Astrocyte (in vitro differentiated cells and primary cell): ENCODE measurements at regions not wholly inside any gene's neighbourhood (a gene's known extent, or its start where the extent isn't known, plus 50 kb on each side); places are given as distances from the start of the nearest gene placed in this dataset.

Experiments used
- DNase-seq: peaks from one replicate; pipeline ENCODE4 v3.0.0-alpha.2; 2010; ENCODE audit warnings: low read depth
- FAIRE-seq: peaks from 2 replicates; lab custom pipeline; 2011; peaks lifted over from hg19 to GRCh38; lab: Jason Lieb, UNC
- H2AFZ ChIP-seq: 2 replicates; pipeline ENCODE4 v1.6.0; 2012; ENCODE audit warnings: low read depth, low read length, inconsistent platforms
- H3K27ac ChIP-seq: 2 replicates; pipeline ENCODE4 v1.5.1; 2011; ENCODE audit warnings: low read depth, low read length, inconsistent platforms
- H3K27me3 ChIP-seq: 2 replicates; pipeline ENCODE4 v1.6.0; 2011; ENCODE audit warnings: low read length, inconsistent platforms; ENCODE audit not compliant: insufficient read depth
- H3K36me3 ChIP-seq: 2 replicates; pipeline ENCODE4 v1.5.1; 2011; ENCODE audit warnings: low read length, inconsistent platforms; ENCODE audit not compliant: insufficient read depth
- H3K4me1 ChIP-seq: 2 replicates; pipeline ENCODE4 v1.5.1; 2011; ENCODE audit warnings: low read length, inconsistent platforms; ENCODE audit not compliant: insufficient read depth
- H3K4me2 ChIP-seq: 2 replicates; pipeline ENCODE4 v1.6.0; 2012; ENCODE audit warnings: low read length, inconsistent platforms
- H3K4me3 ChIP-seq: 2 replicates; pipeline ENCODE4 v1.5.1; 2011; ENCODE audit warnings: low read depth, mild to moderate bottlenecking, low read length, inconsistent platforms; ENCODE audit not compliant: insufficient read depth
- H3K79me2 ChIP-seq: 2 replicates; pipeline ENCODE4 v1.6.0; 2012; ENCODE audit warnings: mild to moderate bottlenecking, low read length, inconsistent platforms; ENCODE audit not compliant: insufficient read depth
- H3K9ac ChIP-seq: 2 replicates; pipeline ENCODE4 v1.6.0; 2012; ENCODE audit warnings: mild to moderate bottlenecking, low read length, inconsistent platforms
- H3K9me3 ChIP-seq: 2 replicates; pipeline ENCODE4 v1.5.1; 2012; ENCODE audit warnings: low read depth, mild to moderate bottlenecking, low read length, inconsistent platforms; ENCODE audit not compliant: insufficient read depth
- H4K20me1 ChIP-seq: 2 replicates; pipeline ENCODE4 v1.6.0; 2012; ENCODE audit warnings: low read length, inconsistent platforms; ENCODE audit not compliant: insufficient read depth
- H3K27ac Mint-ChIP-seq: one replicate; pipeline ENCODE4 v1.8.0; 2021; ENCODE audit warnings: mild to moderate bottlenecking, mixed read lengths; ENCODE audit not compliant: unreplicated experiment
- H3K27me3 Mint-ChIP-seq: one replicate; pipeline ENCODE4 v1.8.0; 2021; ENCODE audit warnings: low read depth, mixed read lengths; ENCODE audit not compliant: unreplicated experiment
- H3K36me3 Mint-ChIP-seq: one replicate; pipeline ENCODE4 v1.8.0; 2021; ENCODE audit warnings: low read depth, mixed read lengths; ENCODE audit not compliant: unreplicated experiment
- H3K4me1 Mint-ChIP-seq: one replicate; pipeline ENCODE4 v1.8.0; 2021; ENCODE audit warnings: low read depth, mixed read lengths; ENCODE audit not compliant: unreplicated experiment
- H3K4me3 Mint-ChIP-seq: one replicate; pipeline ENCODE4 v1.8.0; 2021; ENCODE audit warnings: mild to moderate bottlenecking, moderate library complexity, mixed read lengths; ENCODE audit not compliant: unreplicated experiment
- H3K9me3 Mint-ChIP-seq: one replicate; pipeline ENCODE4 v1.8.0; 2021; ENCODE audit warnings: mild to moderate bottlenecking, mixed read lengths; ENCODE audit not compliant: unreplicated experiment
- EZH2 ChIP-seq: IDR thresholded peaks from 2 replicates; pipeline ENCODE4 v1.6.1; 2012; ENCODE audit warnings: mild to moderate bottlenecking, low read length, inconsistent platforms; ENCODE audit not compliant: insufficient read depth
- TF ChIP-seq, protein P1 (sequence below): IDR thresholded peaks from 2 replicates; pipeline ENCODE4 v1.5.1; 2011; ENCODE audit warnings: low read depth, mild to moderate bottlenecking, inconsistent platforms, low read length, moderate library complexity; ENCODE audit not compliant: insufficient read depth

DNA sequence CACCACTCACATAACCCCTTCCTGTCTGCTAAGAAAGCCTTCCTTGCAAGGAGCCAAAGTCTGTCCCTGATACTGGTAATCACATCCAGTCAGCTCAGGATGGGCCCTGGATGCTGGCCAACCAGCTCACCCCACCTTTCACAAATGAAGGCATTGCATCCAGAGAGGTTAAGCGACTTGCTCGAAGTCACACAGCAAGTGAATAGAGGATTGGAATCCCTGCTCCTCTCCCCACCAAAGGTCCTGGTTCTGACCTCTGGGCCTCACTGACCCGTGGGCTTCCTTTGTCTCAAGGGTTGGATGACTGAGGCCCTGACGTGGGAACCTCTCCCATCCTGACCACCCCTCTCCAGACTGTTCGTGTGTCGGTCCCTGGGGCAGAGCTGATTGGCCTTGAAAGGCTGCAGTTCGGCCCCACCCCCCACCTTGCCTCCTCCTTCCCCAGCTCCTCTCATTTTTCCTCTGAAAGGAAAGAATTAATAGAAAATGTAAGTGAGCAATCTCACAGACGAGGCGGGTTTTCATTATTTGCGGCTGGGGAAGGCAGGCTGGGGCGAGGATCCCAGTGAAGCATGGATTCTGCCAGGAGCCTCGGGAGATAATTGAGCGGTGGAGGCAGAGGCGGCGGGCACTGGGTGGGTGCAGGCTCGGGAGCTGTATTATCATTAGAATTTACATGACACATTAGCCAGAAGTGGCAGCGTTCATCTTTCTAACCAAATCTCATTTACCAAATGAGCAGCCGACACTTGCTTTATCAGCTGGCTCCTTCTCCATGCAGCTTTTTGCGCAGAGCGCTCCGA, 101.5 kb upstream of the CSF3R start:
- no peaks in the 10 kb centered on the region for H4K20me1 ChIP-seq
- H3K27me3 ChIP-seq, result peaks cover 13% of the 10 kb centered on the region
- TF ChIP-seq EZH2, result no peak
- TF ChIP-seq, protein P1, sequence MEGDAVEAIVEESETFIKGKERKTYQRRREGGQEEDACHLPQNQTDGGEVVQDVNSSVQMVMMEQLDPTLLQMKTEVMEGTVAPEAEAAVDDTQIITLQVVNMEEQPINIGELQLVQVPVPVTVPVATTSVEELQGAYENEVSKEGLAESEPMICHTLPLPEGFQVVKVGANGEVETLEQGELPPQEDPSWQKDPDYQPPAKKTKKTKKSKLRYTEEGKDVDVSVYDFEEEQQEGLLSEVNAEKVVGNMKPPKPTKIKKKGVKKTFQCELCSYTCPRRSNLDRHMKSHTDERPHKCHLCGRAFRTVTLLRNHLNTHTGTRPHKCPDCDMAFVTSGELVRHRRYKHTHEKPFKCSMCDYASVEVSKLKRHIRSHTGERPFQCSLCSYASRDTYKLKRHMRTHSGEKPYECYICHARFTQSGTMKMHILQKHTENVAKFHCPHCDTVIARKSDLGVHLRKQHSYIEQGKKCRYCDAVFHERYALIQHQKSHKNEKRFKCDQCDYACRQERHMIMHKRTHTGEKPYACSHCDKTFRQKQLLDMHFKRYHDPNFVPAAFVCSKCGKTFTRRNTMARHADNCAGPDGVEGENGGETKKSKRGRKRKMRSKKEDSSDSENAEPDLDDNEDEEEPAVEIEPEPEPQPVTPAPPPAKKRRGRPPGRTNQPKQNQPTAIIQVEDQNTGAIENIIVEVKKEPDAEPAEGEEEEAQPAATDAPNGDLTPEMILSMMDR, result no peak
- Mint-ChIP-seq H3K27me3 (peaks cover 52% of the 10 kb centered on the region), H3K9me3 (peaks cover 2% of the 10 kb centered on the region), H3K36me3 (no peaks in the 10 kb centered on the region), H3K27ac (no peak overlapping the region), H3K4me1 (peaks cover 2% of the 10 kb centered on the region), H3K4me3 (no peak overlapping the region)
- H3K4me3 ChIP-seq, result no peak overlapping the region
- H3K4me1 ChIP-seq, result no peaks in the 10 kb centered on the region
- no peak overlapping the region for H3K4me2 ChIP-seq
- FAIRE-seq (no peak), DNase-seq (no peak)
- H3K79me2 ChIP-seq, result no peaks in the 10 kb centered on the region
- H3K9ac ChIP-seq, result no peak overlapping the region
- no peak overlapping the region for H3K27ac ChIP-seq
- H3K36me3 ChIP-seq, result no peaks in the 10 kb centered on the region
- H2AFZ ChIP-seq, result no peak overlapping the region
- H3K9me3 ChIP-seq, result no peaks in the 10 kb centered on the region

DNA sequence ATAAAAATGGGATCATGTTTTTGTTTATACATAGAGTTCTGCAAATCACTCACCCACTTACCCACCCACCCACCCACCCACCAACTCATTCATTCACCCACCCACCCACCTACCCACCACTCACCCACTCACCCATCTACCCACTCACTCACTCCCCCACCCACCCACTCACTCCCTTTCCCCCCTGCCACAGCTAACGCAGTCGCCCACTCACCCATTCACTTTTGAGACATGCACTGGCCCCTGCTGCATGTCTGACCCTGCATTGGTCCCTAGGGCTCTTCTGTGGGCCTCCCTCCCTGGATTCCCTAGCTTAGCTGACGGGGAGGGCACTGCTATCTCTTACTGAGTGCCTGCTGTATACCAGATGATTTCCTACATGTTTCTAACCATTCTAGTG, 100.4 kb upstream of the CSF3R start:
- peaks cover 10% of the 10 kb centered on the region for H3K27me3 ChIP-seq
- H3K36me3 ChIP-seq, result no peaks in the 10 kb centered on the region
- Mint-ChIP-seq H3K27me3 (peaks cover 60% of the 10 kb centered on the region), H3K9me3 (peaks cover 2% of the 10 kb centered on the region), H3K4me3 (no peak overlapping the region), H3K27ac (no peak overlapping the region), H3K4me1 (peaks cover 2% of the 10 kb centered on the region), H3K36me3 (no peaks in the 10 kb centered on the region)
- DNase-seq, result no peak
- no peaks in the 10 kb centered on the region for H3K4me1 ChIP-seq
- H4K20me1 ChIP-seq, result no peaks in the 10 kb centered on the region
- TF ChIP-seq, protein P1, result no peak
- TF ChIP-seq EZH2, result no peak
- FAIRE-seq, result no peak
- no peak overlapping the region for H3K4me3 ChIP-seq
- H2AFZ ChIP-seq, result no peak overlapping the region
- H3K9me3 ChIP-seq, result no peaks in the 10 kb centered on the region
- no peak overlapping the region for H3K4me2 ChIP-seq
- no peaks in the 10 kb centered on the region for H3K79me2 ChIP-seq
- H3K27ac ChIP-seq, result no peak overlapping the region
- no peak overlapping the region for H3K9ac ChIP-seq

DNA sequence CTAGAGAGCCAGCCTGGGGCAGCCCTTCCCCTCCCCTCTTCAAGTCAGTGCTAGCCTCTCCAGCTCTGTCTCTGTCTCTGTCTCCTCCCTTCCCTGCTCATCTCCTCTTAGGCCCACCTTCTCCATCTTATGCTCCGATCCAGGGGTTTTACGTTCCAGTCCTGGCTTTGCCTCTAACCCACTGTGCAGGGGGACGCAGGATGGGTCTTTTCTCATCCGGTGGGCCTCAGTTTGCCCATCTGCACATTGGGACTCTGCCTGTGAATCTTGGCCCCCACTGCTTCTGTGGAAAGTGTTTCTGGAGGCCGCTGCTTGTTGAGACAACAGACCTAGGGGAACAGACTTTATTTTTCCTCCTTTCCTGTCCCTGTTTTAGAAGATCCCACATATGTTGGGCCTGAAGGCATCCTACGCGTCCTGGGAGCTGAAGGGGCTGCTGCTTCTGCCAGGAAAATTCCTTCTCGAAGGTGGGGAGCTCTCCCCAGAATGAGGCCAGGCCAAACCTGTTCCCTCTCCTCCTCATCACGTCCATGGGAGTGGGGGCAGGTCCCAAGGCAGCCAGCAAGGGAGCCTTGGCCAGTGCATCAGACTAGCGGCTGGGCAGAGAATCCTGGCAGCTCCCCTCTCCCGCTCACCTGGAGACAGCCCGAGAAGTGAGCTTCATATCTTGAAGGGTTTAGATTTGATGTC, 99.5 kb upstream of the CSF3R start:
- Mint-ChIP-seq H3K4me1 (peaks cover 2% of the 10 kb centered on the region), H3K36me3 (no peaks in the 10 kb centered on the region), H3K9me3 (peaks cover 2% of the 10 kb centered on the region), H3K27me3 (peaks cover 52% of the 10 kb centered on the region), H3K4me3 (no peak overlapping the region), H3K27ac (no peak overlapping the region)
- Histone ChIP-seq H3K9me3 (no peaks in the 10 kb centered on the region), H3K27me3 (peaks cover 10% of the 10 kb centered on the region), H3K4me3 (no peak overlapping the region), H2AFZ (no peak overlapping the region), H4K20me1 (no peaks in the 10 kb centered on the region), H3K4me2 (no peak overlapping the region), H3K27ac (no peak overlapping the region), H3K4me1 (no peaks in the 10 kb centered on the region), H3K79me2 (no peaks in the 10 kb centered on the region), H3K36me3 (no peaks in the 10 kb centered on the region), H3K9ac (no peak overlapping the region)
- DNase-seq (no peak), FAIRE-seq (no peak)
- no peak for TF ChIP-seq EZH2
- TF ChIP-seq, protein P1, result no peak
